GM12872 (cell line): ENCODE measurements at regions not wholly inside any gene's neighbourhood (a gene's known extent, or its start where the extent isn't known, plus 50 kb on each side); places are given as distances from the start of the nearest gene placed in this dataset.

Source experiments
- TF ChIP-seq, protein P1 (sequence below): IDR thresholded peaks from 3 replicates; pipeline ENCODE4 v1.5.1; 2011; ENCODE audit warnings: low read depth, mild to moderate bottlenecking, low read length, moderate library complexity; ENCODE audit not compliant: insufficient read depth

DNA sequence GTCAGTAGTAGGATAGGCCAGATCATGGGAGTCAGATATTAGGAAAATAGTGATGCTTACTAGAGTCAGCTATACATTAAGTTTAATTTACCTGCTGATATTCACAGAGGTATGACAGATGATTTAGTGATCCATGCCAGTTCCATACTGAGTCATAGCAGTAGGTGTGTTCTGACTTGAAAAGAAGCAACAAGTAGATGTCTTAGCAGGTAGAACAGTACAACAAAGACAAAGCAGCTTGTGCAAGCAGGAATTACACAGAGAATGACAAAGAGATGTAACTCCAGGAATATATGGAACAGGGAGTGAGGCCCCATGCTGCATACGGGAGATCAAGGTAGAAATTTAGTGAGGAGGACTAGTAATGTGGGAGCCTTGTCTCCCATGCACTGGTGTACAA, 556.9 kb downstream of the SLC16A7 start:
- TF ChIP-seq, protein P1, sequence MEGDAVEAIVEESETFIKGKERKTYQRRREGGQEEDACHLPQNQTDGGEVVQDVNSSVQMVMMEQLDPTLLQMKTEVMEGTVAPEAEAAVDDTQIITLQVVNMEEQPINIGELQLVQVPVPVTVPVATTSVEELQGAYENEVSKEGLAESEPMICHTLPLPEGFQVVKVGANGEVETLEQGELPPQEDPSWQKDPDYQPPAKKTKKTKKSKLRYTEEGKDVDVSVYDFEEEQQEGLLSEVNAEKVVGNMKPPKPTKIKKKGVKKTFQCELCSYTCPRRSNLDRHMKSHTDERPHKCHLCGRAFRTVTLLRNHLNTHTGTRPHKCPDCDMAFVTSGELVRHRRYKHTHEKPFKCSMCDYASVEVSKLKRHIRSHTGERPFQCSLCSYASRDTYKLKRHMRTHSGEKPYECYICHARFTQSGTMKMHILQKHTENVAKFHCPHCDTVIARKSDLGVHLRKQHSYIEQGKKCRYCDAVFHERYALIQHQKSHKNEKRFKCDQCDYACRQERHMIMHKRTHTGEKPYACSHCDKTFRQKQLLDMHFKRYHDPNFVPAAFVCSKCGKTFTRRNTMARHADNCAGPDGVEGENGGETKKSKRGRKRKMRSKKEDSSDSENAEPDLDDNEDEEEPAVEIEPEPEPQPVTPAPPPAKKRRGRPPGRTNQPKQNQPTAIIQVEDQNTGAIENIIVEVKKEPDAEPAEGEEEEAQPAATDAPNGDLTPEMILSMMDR = no peak

DNA sequence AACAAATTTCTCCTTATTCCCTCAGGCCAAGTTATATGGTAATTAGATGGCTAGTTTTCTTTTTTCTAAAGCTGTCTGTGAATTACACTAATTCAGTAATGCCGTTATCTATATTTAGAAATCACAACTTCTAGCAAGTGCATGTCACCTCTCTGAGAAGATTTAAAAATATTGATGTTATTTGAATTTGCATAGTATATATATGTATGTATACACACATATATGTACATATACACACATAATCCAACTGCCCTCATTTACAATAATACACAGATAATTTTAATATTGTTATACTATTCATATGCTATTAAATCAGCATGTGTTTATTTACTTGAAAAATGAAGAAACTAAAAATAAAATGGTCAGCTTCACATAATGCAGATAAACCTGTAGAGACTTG, 563.9 kb downstream of the SLC16A7 start:
- TF ChIP-seq, protein P1 = no peak

DNA sequence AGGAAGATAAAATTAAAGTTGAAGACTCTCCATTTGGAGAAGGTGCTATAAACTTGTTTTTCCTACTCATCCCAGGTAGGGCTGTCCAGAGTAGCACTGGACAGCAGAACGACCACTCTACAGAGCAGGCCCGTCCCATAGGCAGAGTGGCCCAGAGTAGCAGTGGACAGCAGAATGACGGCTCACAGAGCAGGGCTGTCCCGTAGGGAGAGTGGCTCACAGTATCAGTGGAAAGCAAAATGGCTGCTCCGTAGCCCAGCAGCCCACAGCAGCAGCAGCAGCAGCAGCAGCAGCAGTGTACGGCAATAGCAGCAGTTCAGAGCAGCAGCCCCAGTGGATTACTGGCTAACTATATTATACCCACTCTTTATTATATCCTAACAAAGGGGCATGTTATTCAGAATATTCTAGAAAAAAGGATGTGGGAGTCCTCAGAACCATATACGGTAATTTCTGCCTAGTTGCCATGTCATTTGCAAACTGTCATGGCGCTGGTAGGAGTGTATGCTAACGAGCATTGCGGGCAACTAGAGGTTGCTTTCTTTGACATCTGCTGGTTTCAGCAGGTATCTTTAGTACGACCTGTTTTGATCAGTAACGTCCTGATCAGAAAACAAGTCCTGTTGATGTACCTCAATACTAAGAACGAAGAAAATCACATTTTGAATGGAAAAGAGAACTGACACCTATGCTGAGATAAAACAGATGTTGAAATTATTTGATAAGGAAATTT, 567.3 kb downstream of the SLC16A7 start:
- TF ChIP-seq, protein P1 = no peak

DNA sequence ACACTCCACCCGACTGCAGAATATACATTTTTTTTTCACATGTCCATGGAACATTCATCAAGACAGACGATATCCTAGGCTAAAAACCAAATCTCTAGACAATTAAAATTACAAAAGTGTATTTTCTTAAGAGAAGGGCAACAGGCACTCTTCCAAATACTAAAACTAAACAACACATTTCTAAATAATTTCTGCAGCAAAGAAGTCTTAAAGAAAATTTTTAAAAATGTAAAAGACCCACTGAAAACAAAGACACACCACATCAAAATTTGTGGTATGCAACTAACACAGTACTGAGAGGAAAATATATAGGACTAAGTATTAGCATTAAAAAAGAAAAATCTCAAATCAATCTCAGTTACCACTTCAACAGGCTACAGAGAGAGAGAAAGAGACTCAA, 570.0 kb downstream of the SLC16A7 start:
- TF ChIP-seq, protein P1 = no peak

DNA sequence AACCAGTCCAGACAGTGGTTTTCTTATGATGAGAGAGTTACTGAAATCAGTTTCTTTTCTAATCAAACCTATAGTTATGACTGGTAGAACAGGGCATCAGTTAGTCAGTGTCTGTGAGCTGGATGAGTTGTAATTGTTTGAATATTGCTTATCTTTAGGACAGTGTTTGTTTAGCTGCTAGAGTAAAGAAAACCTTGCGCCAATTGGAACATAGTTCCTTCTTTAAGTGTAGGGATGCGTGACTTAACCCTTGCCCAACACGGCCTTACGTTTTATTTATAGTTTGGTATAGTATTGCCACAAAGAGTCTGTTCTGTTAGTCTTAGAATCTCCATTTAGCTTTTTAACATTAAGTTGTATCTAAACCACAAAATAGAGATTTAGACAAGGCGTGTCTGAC, 572.6 kb downstream of the SLC16A7 start:
- TF ChIP-seq, protein P1 = no peak

DNA sequence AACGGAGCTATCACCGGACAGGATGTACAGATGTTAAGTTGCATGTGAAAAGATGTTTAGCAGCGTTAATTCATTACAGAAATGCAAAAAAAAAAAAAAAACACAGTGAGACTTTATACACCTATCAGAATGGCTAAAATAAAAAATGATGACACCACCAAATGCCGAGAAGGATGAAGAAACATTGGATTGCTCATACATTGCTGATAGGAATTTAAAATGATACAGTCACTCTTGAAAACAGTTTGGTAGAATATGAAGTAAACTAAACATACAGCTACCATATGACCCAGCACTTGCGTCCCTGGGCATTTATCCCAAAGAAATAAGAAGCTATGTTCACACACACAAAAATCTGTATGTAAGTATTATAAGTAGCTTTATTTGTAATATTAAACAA, 574.1 kb downstream of the SLC16A7 start:
- TF ChIP-seq, protein P1 = no peak

DNA sequence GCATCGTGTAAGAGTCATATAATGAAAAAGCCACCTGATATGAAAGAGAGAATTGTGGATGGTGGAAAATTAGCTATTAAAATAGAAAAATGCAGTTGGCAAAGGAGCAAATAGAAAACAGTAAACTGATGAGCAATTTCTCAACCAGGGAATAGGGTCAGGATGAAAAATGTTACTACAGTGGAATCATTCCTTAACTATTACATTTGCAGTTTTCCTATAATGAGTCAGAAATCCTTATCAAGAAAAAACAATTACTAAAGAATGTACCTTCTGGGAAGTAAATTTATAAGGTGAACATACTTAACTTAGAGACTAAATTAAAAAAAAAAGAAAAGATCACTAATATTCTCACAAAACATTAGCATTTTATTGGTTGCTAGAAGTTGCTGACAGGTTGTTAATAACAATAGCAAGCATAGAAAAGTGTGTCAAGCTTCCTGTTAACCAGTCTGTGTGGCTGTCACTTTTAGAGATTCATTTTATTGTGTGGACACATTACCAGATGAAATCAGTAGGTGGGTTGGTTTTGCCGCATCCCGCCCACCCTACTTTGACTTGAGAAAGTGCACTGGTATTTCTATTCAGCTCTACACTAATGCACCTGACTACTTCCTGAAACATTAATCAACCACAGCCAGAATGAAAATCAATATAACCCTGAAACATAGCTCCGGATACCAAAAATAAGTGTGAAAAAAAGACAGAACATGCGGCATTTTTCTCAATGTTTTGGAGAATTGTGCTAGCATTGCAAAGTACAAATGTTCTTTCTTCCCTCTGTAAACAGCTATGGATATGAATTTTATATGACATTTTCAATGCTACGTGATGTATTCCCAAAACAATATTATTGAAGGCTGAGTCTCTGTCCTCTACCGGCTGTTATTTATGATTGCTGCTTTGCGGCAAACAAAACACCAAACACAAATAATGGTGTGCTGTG, 576.7 kb downstream of the SLC16A7 start:
- TF ChIP-seq, protein P1 = no peak
